NT2/D1 (cell line): ENCODE measurements at regions not wholly inside any gene's neighbourhood (a gene's known extent, or its start where the extent isn't known, plus 50 kb on each side); places are given as distances from the start of the nearest gene placed in this dataset.

Experiments
- DNase-seq: peaks from one replicate; pipeline ENCODE4 v3.0.0-alpha.2; 2011; ENCODE audit warnings: low read depth, low spot score
- H3K27me3 ChIP-seq: 2 replicates; pipeline ENCODE4 v1.6.0; 2011; ENCODE audit warnings: mild to moderate bottlenecking; ENCODE audit not compliant: insufficient read length, insufficient read depth
- H3K36me3 ChIP-seq: 2 replicates; pipeline ENCODE4 v1.6.1; 2011; ENCODE audit warnings: mild to moderate bottlenecking, low read length, mixed read lengths; ENCODE audit not compliant: insufficient read depth, insufficient read length
- H3K4me1 ChIP-seq: 2 replicates; pipeline ENCODE4 v1.5.1; 2011; ENCODE audit not compliant: insufficient read depth, insufficient read length
- H3K4me3 ChIP-seq: 2 replicates; pipeline ENCODE4 v1.5.1; 2011; ENCODE audit warnings: low read depth; ENCODE audit not compliant: insufficient read length
- H3K9ac ChIP-seq: 2 replicates; pipeline ENCODE4 v1.6.0; 2011; ENCODE audit warnings: low read depth; ENCODE audit not compliant: insufficient read length
- H3K9me3 ChIP-seq: 2 replicates; pipeline ENCODE4 v1.5.1; 2011; ENCODE audit warnings: mild to moderate bottlenecking, low read length; ENCODE audit not compliant: insufficient read depth
- SUZ12 ChIP-seq: IDR thresholded peaks from 2 replicates; pipeline ENCODE4 v1.6.1; 2011; ENCODE audit not compliant: insufficient read length, insufficient read depth; ENCODE audit errors: extremely low read depth
- YY1 ChIP-seq: IDR thresholded peaks from 2 replicates; pipeline ENCODE4 v1.6.1; 2011; ENCODE audit not compliant: insufficient read length, insufficient read depth
- ZNF274 ChIP-seq: IDR thresholded peaks from 2 replicates; pipeline ENCODE4 v1.6.1; 2011; ENCODE audit warnings: mild to moderate bottlenecking, low read depth, low read length

DNA sequence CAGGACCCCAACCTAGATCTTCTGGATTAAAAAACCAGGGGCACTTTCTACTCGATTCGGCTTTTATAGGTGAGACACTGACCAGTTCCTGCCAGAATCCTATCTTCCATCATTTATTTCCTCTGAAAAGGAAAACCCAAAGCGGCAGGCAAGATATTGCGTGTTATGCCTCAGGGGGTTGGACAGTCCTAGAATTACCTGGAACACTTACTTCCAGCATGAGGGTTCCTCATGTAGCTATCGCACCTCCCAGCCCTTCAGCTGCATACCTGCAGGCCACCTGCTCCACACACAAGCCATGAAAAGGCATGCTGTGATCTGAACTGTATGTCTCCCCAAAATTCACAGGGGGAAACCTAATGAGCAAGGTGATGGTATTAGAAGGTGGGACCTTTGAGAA, 58.3 kb upstream of the DLG1 start:
- H3K4me3 ChIP-seq, result no peak overlapping the region
- no peak overlapping the region for H3K9ac ChIP-seq

DNA sequence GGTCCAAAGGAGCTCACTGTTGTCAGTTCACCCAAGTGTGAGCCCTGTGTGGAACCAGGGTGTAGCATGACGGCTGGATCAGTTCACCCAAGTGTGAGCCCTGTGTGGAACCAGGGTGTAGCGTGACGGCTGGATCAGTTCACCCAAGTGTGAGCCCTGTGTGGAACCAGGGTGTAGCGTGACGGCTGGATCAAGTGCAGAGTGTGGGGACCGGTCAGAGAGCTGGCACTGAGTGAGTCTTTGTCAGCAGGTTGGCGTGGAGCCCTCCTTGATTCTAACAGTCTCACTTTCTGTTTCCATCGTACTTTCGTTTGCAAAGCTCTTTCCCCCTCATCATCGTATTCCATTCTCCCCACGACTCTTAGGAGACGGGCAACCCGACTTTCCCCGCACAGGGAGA, 57.9 kb upstream of the DLG1 start:
- H3K27me3 ChIP-seq, result no peaks in the 10 kb centered on the region
- peaks cover 28% of the 10 kb centered on the region; the same call in 1 of the 2 replicates for H3K9me3 ChIP-seq
- TF ChIP-seq ZNF274, result no peak
- TF ChIP-seq SUZ12, result no peak
- no peak for TF ChIP-seq YY1
- H3K9ac ChIP-seq, result no peak overlapping the region
- no peaks in the 10 kb centered on the region for H3K36me3 ChIP-seq
- no peak for DNase-seq
- no peak overlapping the region for H3K4me3 ChIP-seq
- H3K4me1 ChIP-seq, result peaks cover 7% of the 10 kb centered on the region

More for the DNA sequence above, 58.3 kb upstream of the DLG1 start:
- TF ChIP-seq YY1 (no peak), SUZ12 (no peak)
- no peak for DNase-seq
- Histone ChIP-seq H3K9me3 (peaks cover 33% of the 10 kb centered on the region; the same call in 1 of the 2 replicates), H3K4me1 (peaks cover 7% of the 10 kb centered on the region), H3K36me3 (no peaks in the 10 kb centered on the region), H3K27me3 (no peaks in the 10 kb centered on the region)

DNA sequence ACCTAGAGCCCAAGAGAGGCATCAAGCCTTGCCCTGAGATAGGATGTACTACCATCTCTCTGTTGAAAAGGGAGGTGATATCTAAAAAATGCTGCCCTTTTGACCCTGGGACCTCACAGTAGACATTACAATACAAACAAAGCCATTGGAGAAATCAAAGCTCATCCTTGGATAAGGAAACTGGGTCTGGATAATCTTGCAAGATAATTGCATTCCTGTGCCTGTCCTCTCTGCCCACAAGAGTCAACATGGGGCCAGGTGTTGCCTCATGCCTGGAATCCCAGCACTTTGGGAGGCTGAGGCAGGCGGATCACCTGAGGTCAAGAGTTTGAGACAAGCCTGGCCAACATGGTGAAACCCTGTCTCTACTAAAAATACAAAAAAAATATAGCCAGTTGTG, 57.3 kb upstream of the DLG1 start:
- peaks cover 22% of the 10 kb centered on the region; the same call in 1 of the 2 replicates for H3K9me3 ChIP-seq
- no peak overlapping the region for H3K9ac ChIP-seq
- DNase-seq, result no peak
- TF ChIP-seq YY1 (no peak), ZNF274 (no peak), SUZ12 (no peak)
- peaks cover 7% of the 10 kb centered on the region for H3K4me1 ChIP-seq
- H3K27me3 ChIP-seq, result no peaks in the 10 kb centered on the region
- H3K4me3 ChIP-seq, result no peak overlapping the region
- H3K36me3 ChIP-seq, result no peaks in the 10 kb centered on the region

DNA sequence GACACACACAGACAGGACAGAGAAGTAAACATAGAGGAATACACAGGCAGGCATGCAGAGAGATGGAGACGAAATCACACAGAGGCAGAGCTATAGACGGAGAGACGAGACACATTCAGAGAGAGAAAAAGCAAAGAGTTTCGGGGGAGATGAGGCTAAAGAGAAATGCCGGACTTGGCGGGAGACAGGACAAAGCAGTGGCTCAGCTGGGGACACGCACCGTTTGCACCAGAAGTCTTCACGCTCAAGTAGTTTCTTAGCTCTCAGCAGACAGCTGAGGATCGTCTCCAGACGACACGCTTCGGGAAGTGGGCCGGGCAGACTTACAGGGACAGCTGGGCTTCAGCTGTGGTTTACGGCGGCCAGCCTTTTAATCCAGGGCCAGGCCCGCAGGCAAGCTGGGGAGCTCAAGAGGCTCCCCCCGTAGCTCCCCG, 56.2 kb upstream of the DLG1 start:
- Histone ChIP-seq H3K9me3 (peaks cover 11% of the 10 kb centered on the region; the same call in 1 of the 2 replicates), H3K4me3 (no peak overlapping the region), H3K27me3 (no peaks in the 10 kb centered on the region), H3K9ac (no peak overlapping the region), H3K4me1 (peaks cover 10% of the 10 kb centered on the region), H3K36me3 (no peaks in the 10 kb centered on the region)
- TF ChIP-seq SUZ12 (no peak), YY1 (no peak), ZNF274 (no peak)
- no peak for DNase-seq

DNA sequence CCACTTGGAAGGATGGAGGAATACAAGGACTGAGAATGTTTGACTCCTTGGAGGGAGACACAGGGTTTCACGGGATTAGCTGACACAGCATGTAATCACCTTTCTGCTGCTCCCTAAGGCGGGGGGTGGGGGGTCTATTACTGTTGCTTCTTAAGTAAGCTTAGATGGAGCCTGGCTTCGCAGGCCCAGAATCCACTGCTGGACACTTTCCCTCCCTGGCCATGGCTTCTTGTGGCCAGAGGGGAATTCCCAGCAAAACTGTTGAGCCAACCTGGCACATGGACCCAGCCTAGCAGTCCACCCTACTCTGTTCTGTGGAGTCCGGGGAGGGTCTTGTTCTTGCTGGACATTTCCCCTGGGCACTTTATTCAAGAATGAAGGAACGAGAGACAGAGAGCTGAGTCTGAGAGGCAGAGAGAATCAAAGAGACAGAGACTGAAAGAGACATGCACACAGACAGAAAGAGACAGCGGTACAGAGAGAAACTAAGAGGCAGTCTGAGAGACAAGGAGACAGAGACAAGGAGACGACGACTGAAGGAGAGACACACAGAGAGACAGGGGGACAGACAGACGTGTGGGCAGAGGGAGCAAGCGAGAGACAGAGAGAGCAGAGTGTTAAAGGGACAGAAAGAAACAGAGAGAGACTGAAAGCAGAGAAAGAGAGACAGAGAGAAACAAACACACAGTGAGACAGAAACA, 55.6 kb upstream of the DLG1 start:
- Histone ChIP-seq H3K9me3 (peaks cover 6% of the 10 kb centered on the region; the same call in 1 of the 2 replicates), H3K4me1 (peaks cover 10% of the 10 kb centered on the region), H3K27me3 (no peaks in the 10 kb centered on the region), H3K9ac (no peak overlapping the region), H3K36me3 (no peaks in the 10 kb centered on the region), H3K4me3 (no peak overlapping the region)
- DNase-seq, result no peak
- TF ChIP-seq SUZ12, result no peak
- no peak for TF ChIP-seq YY1
- no peak for TF ChIP-seq ZNF274

DNA sequence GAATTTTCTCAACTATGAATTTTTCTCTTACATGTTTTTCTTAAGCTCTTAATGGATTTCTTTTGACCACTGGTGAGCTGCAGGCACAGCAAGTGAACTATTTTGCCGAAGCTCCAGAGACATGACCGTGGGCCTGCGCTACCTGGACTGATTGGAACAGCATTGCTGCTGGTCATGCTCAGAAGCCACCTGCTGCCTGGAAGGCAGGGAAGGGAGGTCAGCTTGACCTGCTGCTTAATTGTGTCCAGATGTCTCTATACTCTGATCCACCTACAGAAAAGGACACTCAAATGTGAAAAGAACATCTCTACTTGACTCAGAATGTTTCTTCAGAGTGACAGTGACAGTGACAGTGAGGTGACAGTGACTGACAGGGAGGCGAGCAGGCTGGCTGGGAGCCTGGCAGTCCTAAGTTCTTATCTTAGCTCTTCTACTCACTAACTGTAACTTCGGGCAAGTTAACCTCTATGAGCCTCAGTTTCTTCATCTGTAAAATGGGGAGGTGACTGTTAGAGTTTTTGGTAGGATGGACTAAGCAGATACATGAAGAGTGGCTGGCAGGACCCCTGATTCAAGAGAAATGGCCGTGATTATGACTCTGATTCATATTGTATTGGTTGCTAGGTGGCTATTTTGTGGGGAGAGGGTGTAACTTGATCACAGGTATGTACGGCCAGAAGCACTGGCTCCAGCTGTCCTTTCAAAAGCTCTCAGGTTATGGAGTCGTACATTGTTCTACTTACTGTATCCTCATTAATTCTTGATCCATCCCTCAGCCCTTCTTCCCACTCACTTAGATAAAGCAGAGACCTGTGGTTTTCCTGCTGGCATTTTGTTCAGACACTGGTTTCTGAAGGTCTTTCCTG, 54.8 kb upstream of the DLG1 start:
- TF ChIP-seq SUZ12 (no peak), ZNF274 (no peak), YY1 (no peak)

DNA sequence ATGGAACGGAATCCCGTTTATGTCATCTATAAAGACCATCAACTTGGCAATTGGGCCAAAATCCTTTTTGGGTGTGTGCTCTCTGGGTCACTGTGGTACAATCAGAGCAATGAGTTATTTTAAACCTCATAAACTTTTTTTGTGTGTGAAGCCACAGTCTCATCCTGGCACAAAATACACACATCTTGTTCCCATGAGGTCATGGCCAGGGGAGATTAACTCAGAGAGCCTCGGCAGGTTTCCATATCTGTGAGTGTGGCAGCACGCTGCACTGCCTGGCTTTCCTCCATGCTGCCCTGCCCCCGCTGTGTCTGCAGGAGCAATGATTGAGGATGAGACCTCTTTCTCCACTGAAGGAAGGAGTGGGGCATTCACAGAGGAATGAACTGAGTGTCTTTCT, 54.0 kb upstream of the DLG1 start:
- Histone ChIP-seq H3K4me1 (peaks cover 10% of the 10 kb centered on the region), H3K27me3 (no peaks in the 10 kb centered on the region), H3K36me3 (no peaks in the 10 kb centered on the region), H3K4me3 (no peak overlapping the region), H3K9ac (no peak overlapping the region), H3K9me3 (no peaks in the 10 kb centered on the region)
- no peak for DNase-seq
- TF ChIP-seq YY1 (no peak), SUZ12 (no peak), ZNF274 (no peak)

More for the DNA sequence above, 54.8 kb upstream of the DLG1 start:
- no peak for DNase-seq
- Histone ChIP-seq H3K9me3 (no peaks in the 10 kb centered on the region), H3K4me1 (peaks cover 10% of the 10 kb centered on the region), H3K27me3 (no peaks in the 10 kb centered on the region), H3K4me3 (no peak overlapping the region), H3K36me3 (no peaks in the 10 kb centered on the region), H3K9ac (no peak overlapping the region)

DNA sequence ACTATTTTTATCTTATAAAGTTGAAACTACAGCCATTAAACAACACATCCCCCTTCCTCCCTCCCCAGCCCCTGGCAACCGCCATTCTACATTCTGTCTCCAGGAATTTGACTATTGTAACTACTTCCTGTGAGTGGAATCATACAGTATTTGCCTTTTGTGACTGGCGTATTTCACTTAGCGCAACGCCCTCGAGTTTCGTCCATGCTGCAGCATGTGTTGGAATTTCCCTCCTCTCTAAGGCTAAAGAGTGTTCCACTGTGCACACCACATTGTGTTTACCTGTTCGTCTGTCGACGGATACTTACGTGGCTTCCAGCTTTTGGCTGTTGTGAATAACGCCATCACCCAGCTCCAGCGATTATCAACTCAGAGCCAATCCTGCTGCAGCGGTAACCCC, 52.0 kb upstream of the DLG1 start:
- no peak for DNase-seq
- Histone ChIP-seq H3K4me1 (peaks cover 10% of the 10 kb centered on the region), H3K36me3 (no peaks in the 10 kb centered on the region), H3K9me3 (no peaks in the 10 kb centered on the region), H3K27me3 (no peaks in the 10 kb centered on the region), H3K9ac (no peak overlapping the region), H3K4me3 (no peak overlapping the region)
- TF ChIP-seq ZNF274, result no peak
